ENCODE measurements at regions not wholly inside any gene's neighbourhood (a gene's known extent, or its start where the extent isn't known, plus 50 kb on each side); places are given as distances from the start of the nearest gene placed in this dataset.

DNA sequence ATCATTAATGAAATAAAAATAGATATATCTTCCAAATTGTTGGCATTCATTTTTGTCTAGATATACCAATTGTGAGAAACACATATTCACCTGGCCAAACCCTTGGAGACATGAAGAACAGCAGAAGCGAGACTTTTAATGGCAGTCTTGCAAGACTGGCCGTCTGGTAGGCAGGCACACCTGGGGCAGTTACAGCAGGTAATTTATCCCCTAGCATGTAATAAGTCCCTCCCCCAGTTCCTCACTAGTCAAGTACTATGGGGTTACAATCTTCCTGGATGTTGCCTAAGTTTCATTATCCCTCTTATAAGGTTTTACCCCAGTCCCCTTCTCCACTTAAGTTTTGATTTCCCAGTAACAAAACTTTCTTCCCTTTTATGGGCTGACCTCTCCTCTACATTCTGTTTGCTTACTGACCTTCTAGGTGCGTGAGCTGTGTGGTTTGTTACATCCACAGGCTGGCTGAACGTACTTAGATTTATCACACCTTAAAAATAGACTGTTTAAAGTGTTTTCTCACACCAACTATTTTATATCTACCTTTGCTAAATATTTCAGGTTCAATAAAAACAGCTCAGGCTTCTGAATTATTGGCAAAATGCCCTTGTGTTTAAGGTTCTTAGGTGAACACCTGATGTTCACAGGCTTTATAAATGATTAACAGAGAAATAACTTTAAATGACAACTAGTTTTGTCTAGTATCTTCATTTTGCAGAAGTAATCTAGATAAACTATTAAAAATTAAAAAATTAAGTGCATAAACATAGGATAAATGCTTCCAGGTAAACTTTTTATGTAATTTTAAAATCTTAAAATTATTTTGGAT is 365.0 kb upstream of the TFPI start:
- DNase-seq (ENCODE audit: low read depth in 4 of 4, low spot score in 2 of 4): no peak

DNA sequence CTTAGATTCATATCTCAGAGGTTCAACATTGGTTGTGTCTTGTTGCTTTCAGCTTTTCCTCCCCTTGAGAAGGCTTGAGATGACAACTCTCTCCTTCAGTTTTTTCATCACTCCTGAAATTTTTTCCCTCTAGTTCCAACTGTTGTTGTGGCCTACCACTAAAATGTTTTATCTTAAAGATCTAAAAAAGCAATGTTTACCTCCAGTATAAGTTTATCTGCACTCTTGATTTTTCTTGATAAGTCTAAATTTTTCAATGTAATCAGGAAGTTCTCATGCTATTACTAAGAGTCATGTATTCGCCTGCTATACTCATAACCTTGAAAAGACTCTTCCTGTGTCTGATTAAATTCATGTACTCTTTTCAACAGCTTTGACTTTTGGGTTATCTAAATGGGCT is 366.3 kb upstream of the TFPI start:
- DNase-seq (ENCODE audit: low read depth in 4 of 4, low spot score in 2 of 4): no peak

DNA sequence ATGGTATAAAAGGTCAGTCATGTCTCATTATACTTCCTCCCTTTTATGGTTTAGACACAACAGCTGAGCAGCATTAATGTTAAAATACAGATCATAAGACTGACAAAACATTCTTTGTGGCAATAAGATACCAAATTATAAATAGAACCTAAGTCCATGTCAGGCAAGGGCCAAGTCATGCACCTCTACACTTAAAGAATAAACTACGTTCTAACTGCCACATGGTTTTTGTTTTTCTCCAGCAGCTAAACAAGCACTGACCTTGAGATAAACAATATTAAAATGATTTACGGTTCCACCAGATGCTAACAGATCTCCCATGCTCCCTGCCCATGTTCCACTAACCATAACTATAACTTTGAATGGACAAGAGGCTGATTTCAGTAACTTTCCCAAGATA is 368.6 kb upstream of the TFPI start:
- peak; percentile 37 to 53 (median 44) for DNase-seq (ENCODE audit: low read depth in 4 of 4, low spot score in 2 of 4)

DNA sequence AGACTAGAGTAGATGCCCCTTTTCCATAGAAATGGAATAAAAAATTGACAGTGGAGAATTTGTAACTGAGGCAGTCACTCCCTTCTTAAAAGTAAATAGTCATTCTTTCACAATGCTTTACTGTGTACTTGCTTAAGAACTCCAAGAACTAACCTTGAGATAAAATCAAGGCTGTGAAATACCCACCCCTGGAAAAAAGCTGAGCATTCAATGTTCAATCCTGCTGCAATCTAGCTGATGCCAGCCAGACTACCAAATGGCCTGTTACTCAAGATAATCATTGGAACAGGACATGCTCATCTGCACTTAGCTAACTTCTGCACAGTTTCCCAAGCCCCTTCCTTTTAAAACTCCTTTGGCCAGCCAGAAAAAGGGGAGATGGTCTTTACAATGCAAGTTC is 367.4 kb upstream of the GULP1 start:
- DNase-seq (ENCODE audit: low read depth in 4 of 4, low spot score in 2 of 4): no peak

DNA sequence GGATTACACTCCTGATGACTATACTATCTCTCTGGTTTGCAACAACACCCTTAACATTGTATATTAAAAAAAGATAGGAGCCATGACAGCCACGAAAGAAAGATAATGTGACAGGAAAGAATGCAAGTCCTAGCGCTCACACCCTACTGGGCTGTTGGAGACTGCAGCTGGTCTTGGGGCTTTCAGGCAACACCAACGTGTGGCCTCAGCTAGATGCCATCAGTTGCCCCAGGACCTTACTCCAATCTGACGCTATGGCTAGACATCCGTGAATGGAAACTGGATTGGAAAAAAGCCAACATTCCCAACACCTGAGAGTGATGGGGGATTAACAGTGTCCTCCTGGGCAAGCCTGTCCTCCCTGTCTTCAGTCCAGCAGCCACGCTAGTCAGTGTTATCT is 357.4 kb upstream of the GULP1 start:
- DNase-seq (ENCODE audit: low read depth in 4 of 4, low spot score in 2 of 4): no peak

DNA sequence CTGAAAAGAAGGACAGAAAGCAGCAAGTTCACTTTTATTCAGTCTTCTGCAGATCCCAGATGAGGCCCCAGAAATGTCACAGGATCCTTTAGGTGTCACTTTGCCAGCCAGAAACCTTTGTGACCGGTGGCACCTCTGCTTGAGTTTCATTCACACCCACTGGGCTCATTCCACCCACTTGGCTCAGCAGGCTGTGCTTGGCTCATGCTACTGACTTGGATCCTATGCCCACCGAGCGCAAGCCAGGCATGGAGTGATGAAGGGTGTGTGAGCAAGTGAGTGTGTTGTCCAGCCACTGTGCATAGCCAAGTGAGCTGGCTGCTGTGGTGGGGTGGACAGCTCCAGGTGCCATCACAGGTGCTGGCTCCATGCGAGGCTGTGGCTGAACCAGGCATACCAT is 357.0 kb upstream of the GULP1 start:
- no peak for DNase-seq (ENCODE audit: low read depth in 4 of 4, low spot score in 2 of 4)

DNA sequence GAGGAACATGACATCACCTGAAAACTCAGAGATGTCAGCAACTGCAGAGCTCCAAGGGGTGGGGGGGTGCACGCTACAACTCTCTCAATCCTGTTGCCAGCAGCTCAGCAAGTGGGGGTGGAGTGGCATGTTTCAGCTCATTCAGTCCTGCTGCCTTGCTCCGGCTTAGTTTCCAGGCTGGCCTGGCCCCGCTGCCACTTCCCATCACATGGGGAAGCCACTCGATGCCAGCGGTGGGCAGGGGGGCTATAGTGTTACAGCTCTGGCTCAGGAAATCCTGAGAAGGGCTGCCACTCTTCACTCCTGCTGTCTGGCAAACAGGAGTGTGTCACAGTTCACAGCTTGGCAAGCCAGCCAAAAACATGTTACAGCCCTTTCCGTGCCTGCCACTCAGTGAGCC is 356.5 kb upstream of the GULP1 start:
- DNase-seq (ENCODE audit: low read depth in 4 of 4, low spot score in 2 of 4): no peak

DNA sequence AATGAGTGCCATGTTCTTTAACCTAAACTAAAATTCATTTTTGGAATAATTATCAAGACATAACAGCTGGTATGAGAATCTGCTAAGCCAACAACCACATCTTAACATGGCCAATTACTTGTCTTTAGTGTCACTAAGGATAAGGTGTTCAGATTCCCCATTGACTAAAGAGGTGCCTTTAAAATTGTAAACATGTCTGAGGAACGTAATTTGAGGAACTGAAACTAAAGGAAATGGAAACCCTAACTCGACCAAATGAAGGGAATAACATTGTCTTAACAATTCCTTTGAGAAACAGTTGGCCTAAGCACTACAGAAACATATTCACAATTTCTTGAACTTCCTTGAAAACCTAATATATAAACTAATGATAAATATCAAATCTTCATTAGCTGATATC is 355.4 kb upstream of the GULP1 start:
- no peak for DNase-seq (ENCODE audit: low read depth in 4 of 4, low spot score in 2 of 4)

DNA sequence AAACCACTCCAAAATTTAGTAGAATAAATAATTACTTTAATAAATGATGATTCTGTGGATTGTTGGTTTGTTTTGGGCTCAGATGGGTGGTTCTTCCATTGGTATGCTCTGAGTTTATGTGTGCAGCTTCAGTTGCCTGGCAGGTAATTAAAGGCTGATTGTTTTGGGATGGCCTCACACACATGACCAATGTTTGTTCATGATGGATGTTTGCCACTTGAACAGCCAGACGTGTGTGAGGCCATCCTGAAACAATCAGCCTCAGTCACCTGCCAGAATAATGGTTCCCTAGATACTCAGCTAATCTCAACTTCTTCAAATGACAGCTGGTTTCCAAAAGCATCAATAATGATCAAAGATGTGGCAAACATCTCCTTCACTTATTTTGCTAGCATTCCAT is 352.5 kb upstream of the GULP1 start:
- no peak for DNase-seq (ENCODE audit: low read depth in 4 of 4, low spot score in 2 of 4)

DNA sequence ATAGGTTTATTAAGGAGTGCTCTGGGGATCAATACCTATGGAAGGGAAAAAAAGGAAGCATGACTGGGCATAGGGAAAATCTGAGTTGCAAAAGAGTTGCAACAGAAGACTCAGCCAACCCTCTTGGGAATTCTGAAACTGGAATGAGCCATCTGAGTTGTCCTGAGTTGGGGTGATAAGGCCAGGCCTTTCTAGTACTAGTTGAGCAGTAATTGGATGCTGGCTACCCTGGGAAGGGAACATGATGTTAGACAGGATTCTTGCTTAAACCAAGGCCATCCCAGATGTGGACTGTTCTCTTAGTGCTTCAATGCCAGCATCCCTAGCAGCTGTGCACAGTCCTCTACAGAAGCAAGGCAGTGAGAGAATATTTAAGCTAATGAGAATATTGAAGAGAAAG is 348.8 kb upstream of the GULP1 start:
- DNase-seq (ENCODE audit: low read depth in 4 of 4, low spot score in 2 of 4): no peak

DNA sequence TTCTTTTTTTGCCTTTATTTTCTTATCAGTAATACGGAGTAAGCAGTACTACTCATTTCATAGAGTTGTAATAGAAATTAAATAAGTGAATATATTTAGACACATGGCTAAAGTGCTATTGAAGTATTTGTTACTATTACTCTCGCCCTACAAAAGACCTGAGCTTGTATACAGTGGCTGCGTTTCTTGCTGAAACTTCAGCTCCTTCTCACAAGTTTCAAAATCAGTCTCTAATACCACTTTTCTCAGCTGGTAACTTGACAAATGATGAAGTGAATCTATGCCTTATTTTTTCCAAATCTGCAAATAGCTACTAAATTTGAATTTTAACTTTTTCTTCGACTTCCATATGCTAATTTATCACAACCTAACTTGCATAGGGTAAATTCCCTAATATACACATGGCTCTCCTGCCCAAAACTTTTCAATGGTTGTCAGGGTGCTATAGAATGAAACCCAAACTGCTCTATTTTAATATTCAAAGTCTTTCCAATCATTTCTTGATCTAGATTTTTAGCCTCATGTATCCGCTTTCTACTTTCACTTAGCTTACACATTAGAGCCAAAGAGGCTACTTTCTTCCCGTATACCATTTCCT is 347.8 kb upstream of the GULP1 start:
- DNase-seq (ENCODE audit: low read depth in 4 of 4, low spot score in 2 of 4): no peak

DNA sequence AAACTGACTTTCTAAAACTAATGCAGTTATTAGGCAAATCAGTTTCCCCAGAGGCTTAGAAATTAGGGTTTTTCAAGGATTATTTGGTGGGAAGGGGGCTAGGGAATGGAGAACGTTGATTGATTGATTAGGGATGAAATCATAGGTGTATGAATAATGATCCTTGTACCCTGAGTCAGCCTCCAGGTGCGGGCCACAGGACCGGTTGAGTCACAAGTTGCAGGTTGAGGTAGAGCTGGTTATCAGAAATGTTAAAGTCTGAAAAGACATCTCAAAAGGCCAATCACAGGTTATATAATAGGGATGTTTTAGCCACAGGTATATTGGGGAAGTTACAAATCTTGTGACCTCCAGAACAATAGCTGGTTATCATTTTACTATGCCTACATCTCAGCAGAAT is 341.8 kb upstream of the GULP1 start:
- DNase-seq (ENCODE audit: low read depth in 4 of 4, low spot score in 2 of 4): no peak

DNA sequence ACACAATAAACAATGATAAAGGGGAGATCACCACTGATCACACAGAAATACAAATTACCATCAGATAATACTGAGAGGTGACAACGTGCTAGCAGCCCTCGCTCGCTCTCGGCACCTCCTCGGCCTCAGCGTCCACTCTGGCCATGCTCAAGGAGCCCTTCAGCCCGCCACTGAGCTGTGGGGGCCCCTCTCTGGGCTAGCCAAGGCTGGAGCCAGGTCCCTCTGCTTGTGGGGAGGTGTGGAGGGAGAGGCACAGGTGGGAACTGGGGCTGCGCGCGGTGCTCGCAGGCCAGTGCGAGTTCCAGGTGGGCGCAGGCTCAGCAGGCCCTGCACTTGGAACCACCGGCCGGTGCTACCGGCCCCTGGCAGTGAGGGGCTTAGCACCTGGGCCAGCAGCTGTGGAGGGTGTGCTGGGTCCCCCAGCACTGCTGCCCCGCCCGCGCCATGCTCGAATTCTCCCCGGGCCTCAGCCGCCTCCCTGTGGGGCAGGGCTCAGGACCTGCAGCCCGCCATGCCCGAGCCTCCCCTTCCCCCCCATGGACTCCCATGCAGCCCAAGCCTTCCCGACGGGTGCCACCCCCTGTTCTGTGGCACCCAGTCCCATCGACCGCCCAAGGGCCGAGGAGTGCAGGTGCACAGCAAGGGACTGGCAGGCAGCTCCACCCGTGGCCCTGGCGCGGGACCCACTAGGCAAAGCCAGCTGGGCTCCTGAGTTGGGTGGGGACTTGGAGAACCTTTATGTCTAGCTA is 340.0 kb upstream of the GULP1 start:
- DNase-seq (ENCODE audit: low read depth in 4 of 4, low spot score in 2 of 4): no peak

DNA sequence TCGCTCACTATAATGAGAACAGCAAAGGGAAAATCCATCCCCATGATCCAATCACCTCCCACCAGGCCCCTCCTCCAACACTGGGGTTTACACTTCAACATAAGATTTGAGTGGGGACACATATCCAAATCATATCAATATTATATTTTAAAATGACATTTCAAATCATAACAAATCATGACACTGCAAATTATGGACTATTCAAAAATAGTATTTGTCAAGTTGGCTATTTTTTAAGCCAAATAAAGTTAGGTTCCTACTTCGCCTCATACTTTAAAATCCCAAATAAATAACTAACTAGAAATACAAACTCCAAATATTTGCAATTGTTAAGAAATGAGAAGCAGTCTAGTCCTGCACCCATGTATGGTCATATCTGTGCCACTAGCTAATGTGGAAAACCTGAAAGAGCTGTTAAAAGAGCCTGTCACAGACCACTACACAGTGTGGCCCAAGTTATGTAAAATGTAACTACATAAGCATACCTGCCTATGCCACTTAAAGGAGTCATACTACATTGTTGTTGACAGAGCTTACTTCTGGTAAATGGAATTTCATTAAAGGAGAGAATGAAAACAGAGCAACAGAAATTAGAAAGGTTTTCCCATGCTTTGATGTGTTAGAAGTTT is 334.7 kb upstream of the GULP1 start:
- DNase-seq (ENCODE audit: low read depth in 4 of 4, low spot score in 2 of 4): peak in 1 of 4 donors; percentile 3

DNA sequence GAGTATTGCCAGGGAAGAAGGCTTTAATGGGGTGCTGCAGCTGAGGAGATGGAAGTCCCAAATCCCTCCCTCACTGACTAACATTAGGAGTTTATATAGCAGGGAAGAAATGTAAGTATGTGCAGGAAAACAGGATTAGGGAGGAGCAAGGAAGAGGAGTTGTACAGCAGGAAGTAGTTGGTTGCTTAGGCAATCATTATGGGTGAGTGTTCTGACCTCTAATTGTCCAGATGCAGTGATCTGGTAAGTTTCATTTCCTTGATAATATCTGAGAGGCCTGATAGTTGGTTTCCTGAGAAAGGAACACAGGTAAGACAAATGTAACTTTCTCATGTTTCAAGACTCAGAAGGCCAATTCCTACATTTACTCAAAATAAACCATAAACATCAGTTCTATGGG is 331.9 kb upstream of the GULP1 start:
- DNase-seq (ENCODE audit: low read depth in 4 of 4, low spot score in 2 of 4): no peak

DNA sequence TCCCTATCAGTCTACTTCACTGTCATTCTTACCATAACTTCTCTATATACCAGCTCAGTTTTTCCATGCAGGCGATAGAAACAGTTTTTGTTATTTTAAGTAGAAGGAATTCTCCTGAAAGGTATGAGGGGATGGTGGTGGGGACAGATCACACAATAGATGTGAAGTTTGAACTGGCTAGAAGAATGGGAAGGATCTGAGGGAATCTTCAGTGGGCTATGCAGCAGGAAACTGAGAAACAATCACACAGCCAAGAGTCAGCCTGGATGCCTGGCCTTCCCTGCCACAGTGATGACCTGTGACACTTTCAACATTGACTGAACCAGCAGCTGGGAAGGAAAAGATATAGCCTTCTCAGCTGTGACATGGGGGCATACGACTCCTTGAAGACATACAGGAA is 329.1 kb upstream of the GULP1 start:
- DNase-seq (ENCODE audit: low read depth in 4 of 4, low spot score in 2 of 4): no peak

DNA sequence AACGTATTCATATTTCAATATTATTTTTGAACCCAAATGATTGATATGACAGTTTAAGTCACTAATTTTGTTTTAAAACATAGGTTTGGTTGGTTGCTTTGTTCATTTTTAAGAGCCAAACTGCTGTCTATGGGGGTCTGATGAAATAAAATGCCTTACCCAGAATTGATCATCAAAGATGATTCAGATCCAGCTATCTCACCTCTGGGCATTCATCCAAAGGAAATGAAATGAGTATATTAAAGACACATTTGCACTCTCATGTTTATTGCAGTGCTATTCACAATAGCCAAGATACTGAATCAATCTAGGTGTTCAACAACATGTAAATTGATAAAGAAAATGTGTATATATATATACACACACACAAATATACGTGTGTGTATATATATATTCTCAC is 326.9 kb upstream of the GULP1 start:
- DNase-seq (ENCODE audit: low read depth in 4 of 4, low spot score in 2 of 4): no peak

DNA sequence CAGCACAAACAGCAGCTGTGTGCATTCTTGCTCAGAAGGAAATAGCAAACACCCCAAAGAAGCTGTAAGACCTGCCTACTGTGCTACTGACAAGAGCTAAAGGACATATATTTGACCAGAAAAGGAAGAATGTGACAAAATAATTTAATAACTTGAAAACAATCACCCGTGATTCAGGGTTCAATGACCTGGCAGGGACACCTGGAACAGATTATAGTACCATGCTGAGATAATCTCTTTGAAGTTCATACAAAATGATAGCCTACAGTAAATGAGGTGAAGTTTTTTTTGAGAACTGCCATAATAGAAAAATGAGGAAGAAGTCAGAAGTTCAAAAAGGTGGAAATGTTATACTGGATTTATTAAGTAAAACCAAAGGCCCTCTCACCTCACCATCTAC is 324.8 kb upstream of the GULP1 start:
- DNase-seq (ENCODE audit: low read depth in 4 of 4, low spot score in 2 of 4): no peak

DNA sequence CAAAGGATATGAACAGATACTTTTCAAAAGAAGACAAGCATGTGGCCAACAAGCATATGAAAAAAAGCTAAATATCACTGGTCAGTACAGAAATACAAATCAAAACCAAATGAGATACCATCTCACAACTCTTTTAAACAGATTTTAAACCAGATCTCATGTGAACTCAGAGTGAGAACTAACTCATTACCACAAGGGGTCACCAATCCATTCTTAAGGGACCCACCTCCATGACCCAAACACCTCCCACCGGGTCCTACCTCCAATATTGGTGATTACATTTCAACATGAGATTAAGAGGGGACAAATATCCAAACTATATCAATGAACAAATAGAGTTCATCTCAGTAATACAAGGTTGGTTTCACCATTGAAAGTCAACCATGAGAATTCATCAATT is 319.8 kb upstream of the GULP1 start:
- DNase-seq (ENCODE audit: low read depth in 4 of 4, low spot score in 2 of 4): no peak

DNA sequence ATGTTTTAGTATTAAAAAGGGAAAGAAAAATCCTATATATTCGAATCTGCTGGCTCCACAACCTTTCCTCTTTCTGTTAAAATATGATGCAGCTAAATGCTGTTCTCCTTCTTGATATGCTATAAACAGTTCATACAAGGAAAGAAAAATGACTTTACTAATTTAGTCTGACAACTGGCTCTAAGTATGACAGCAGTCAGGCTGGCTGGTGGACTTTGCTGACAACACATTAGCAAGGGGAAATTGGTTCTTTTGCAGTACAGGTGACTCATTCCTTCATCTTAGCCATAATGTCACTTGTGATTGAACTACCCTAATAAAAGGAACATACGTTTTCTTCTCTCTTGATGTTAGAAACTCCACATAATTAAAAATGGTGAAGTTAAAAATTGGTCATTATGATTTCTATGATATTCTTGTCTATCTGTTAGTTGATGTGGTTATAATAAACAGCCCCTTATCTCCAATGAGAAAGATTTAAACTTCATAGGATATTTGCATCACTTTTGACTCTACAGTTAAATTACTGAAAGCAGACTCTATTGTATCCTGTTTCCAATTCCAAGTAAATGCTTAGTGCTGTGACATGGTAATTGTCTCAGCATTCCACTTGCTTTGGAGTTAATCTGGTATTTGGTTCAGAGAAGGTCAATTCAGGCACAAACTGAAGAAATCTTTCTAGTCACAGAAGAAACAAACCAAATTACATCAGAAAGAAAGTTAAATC is 315.3 kb upstream of the GULP1 start:
- DNase-seq (ENCODE audit: low read depth in 4 of 4, low spot score in 2 of 4): no peak

DNA sequence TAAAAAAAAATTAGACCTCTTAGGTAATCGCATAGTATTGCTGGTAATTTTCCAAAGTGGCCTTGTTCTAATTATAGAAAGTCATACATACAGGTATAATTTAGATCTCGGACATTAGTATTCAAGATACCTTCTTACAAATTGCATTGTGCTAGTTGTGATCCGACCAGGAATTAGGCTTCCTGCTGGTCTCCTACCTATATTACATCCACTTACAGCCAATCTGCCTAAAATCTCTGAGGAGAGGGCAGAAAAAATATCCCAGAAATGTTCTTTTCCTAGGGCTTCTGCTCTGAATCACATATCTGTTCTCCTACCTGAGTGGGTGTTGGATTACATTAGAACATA is 314.7 kb upstream of the GULP1 start:
- no peak for DNase-seq (ENCODE audit: low read depth in 4 of 4, low spot score in 2 of 4)
